Mesenchymal stem cell (in vitro differentiated cells and primary cell): ENCODE measurements at regions not wholly inside any gene's neighbourhood (a gene's known extent, or its start where the extent isn't known, plus 50 kb on each side); places are given as distances from the start of the nearest gene placed in this dataset.

Experiments used
- DNase-seq: peaks from one replicate; pipeline ENCODE4 v3.0.0-alpha.2; 2013
- H2AFZ ChIP-seq: one replicate; pipeline ENCODE4 v1.6.1; 2013; ENCODE audit warnings: low read depth, mild to moderate bottlenecking, control low read depth, inconsistent platforms, low read length, moderate library complexity
- H2AK5ac ChIP-seq: 2 replicates; pipeline ENCODE4 v1.6.1; 2013; ENCODE audit warnings: low read length, moderate library complexity, mild to moderate bottlenecking, inconsistent platforms; ENCODE audit not compliant: severe bottlenecking
- H2BK120ac ChIP-seq: one replicate; pipeline ENCODE4 v1.6.1; 2013; ENCODE audit warnings: low read depth, mild to moderate bottlenecking, inconsistent platforms, low read length, moderate library complexity
- H2BK12ac ChIP-seq, 2 experiments: one replicate each; pipeline ENCODE4 v1.6.1; 2013; ENCODE audit warnings: inconsistent platforms in 2 of 2, low read length in 2 of 2, mild to moderate bottlenecking in 2 of 2, moderate library complexity in 2 of 2, control low read depth in 1 of 2
- H2BK15ac ChIP-seq: one replicate; pipeline ENCODE4 v1.6.1; 2013; ENCODE audit warnings: mild to moderate bottlenecking, low read depth, inconsistent platforms; ENCODE audit not compliant: poor library complexity, severe bottlenecking
- H2BK5ac ChIP-seq: 2 replicates; pipeline ENCODE4 v1.6.1; 2013; ENCODE audit warnings: low read depth, mild to moderate bottlenecking, low read length, control low read depth, inconsistent platforms; ENCODE audit not compliant: poor library complexity, severe bottlenecking
- H3K14ac ChIP-seq, 2 experiments: one replicate each; pipeline ENCODE4 v1.6.1; 2013; ENCODE audit warnings: inconsistent platforms in 2 of 2, low read length in 2 of 2, control low read depth in 1 of 2, mild to moderate bottlenecking in 1 of 2, moderate library complexity in 1 of 2
- H3K18ac ChIP-seq, 2 experiments: one replicate each; pipeline ENCODE4 v1.6.1; 2013; ENCODE audit warnings: inconsistent platforms in 2 of 2, low read length in 2 of 2, control low read depth in 1 of 2, low read depth in 1 of 2, mild to moderate bottlenecking in 1 of 2
- H3K23ac ChIP-seq, 2 experiments: one replicate each; pipeline ENCODE4 v1.6.1; 2013; ENCODE audit warnings: inconsistent platforms in 2 of 2, low read length in 2 of 2, mild to moderate bottlenecking in 2 of 2, moderate library complexity in 2 of 2, control low read depth in 1 of 2
- H3K27ac ChIP-seq: 2 replicates; pipeline ENCODE4 v1.5.1; 2013; ENCODE audit warnings: mild to moderate bottlenecking, moderate library complexity, low read length, control low read depth, inconsistent platforms; ENCODE audit not compliant: poor library complexity, severe bottlenecking
- H3K27me3 ChIP-seq, 2 experiments: 2 replicates each; pipeline versions ENCODE4 v1.6.1 to v1.7.0; 2013; ENCODE audit warnings: low read length in 2 of 2, mild to moderate bottlenecking in 2 of 2, moderate library complexity in 2 of 2, control low read depth in 1 of 2, inconsistent platforms in 1 of 2; ENCODE audit not compliant: control insufficient read depth in 1 of 2, insufficient read depth in 1 of 2
- H3K36me3 ChIP-seq, 2 experiments: 2 replicates each; pipeline versions ENCODE4 v1.6.1 to v1.7.0; 2013; ENCODE audit warnings: low read length in 2 of 2, control low read depth in 1 of 2, inconsistent platforms in 1 of 2, low read depth in 1 of 2, mild to moderate bottlenecking in 1 of 2; ENCODE audit not compliant: insufficient read depth in 2 of 2, control insufficient read depth in 1 of 2
- H3K4ac ChIP-seq, 2 experiments: one replicate each; pipeline ENCODE4 v1.6.1; 2013; ENCODE audit warnings: inconsistent platforms in 2 of 2, low read length in 2 of 2, mild to moderate bottlenecking in 2 of 2, moderate library complexity in 2 of 2, control low read depth in 1 of 2, low read depth in 1 of 2
- H3K4me1 ChIP-seq: 2 replicates; pipeline ENCODE4 v1.6.1; 2013; ENCODE audit warnings: low read depth, low read length, control low read depth; ENCODE audit not compliant: control insufficient read depth, insufficient read depth
- H3K4me2 ChIP-seq: 2 replicates; pipeline ENCODE4 v1.6.1; 2013; ENCODE audit warnings: low read length, mild to moderate bottlenecking, inconsistent platforms; ENCODE audit not compliant: poor library complexity, severe bottlenecking
- H3K4me3 ChIP-seq, 2 experiments: 2 replicates each; pipeline versions ENCODE4 v1.5.1 to v1.7.0; 2013; ENCODE audit warnings: low read length in 2 of 2, mild to moderate bottlenecking in 2 of 2, control low read depth in 1 of 2, low read depth in 1 of 2; ENCODE audit not compliant: insufficient read depth in 1 of 2
- H3K79me1 ChIP-seq: replicated peaks from 2 replicates; pipeline ENCODE4 v1.6.1; 2013; ENCODE audit warnings: mild to moderate bottlenecking, control low read depth, low read length, inconsistent platforms; ENCODE audit not compliant: poor library complexity, severe bottlenecking
- H3K9ac ChIP-seq: 2 replicates; pipeline ENCODE4 v1.7.0; 2013; ENCODE audit warnings: mild to moderate bottlenecking, low read length, moderate library complexity
- H3K9me3 ChIP-seq: 2 replicates; pipeline ENCODE4 v1.7.0; 2013; ENCODE audit warnings: mild to moderate bottlenecking, low read length; ENCODE audit not compliant: control insufficient read depth
- H4K8ac ChIP-seq: one replicate; pipeline ENCODE4 v1.6.1; 2013; ENCODE audit warnings: inconsistent platforms, mild to moderate bottlenecking, low read length, moderate library complexity
- H4K91ac ChIP-seq: one replicate; pipeline ENCODE4 v1.6.1; 2013; ENCODE audit warnings: mild to moderate bottlenecking, low read length, inconsistent platforms
- whole genome bisulfite sequencing: methylation state at CpG from one replicate; pipeline ENCODE4 v1.1.7; 2013; ENCODE audit warnings: mixed read lengths; 5-methylcytosine and 5-hydroxymethylcytosine counted together

GRCh38 chr4:155120536-155120935 lies 87.9 kb upstream of the NPY2R start:
- Histone ChIP-seq H3K14ac (no peak overlapping the region), H3K36me3 (no peaks in the 10 kb centered on the region), H2AFZ (no peak overlapping the region), H3K4me3 (no peak overlapping the region), H3K79me1 (no peaks in the 10 kb centered on the region), H3K27me3 (no peaks in the 10 kb centered on the region), H3K23ac (no peak overlapping the region), H4K8ac (no peak overlapping the region), H3K9ac (no peak overlapping the region), H3K4ac (no peak overlapping the region), H2BK120ac (no peak overlapping the region), H3K27ac (no peak overlapping the region), H2AK5ac (no peak overlapping the region), H4K91ac (no peak overlapping the region), H3K4me2 (no peak overlapping the region), H3K4me1 (no peaks in the 10 kb centered on the region), H3K18ac (no peak overlapping the region), H2BK12ac (no peak overlapping the region), H2BK5ac (no peak overlapping the region), H2BK15ac (no peak overlapping the region), H3K9me3 (peaks cover 17% of the 10 kb centered on the region)
- no peak for DNase-seq
- WGBS = 60% methylated on average over 1 of the region's 1 CpG

GRCh38 chr4:155122382-155122781 lies 86.1 kb upstream of the NPY2R start:
- Histone ChIP-seq H2BK5ac (no peak overlapping the region), H2BK15ac (no peak overlapping the region), H2AK5ac (no peak overlapping the region), H2BK12ac (no peak overlapping the region), H3K36me3 (no peaks in the 10 kb centered on the region), H2AFZ (no peak overlapping the region), H3K4me3 (no peak overlapping the region), H3K79me1 (no peaks in the 10 kb centered on the region), H4K91ac (no peak overlapping the region), H3K27me3 (no peaks in the 10 kb centered on the region), H3K4ac (no peak overlapping the region), H3K18ac (no peak overlapping the region), H4K8ac (no peak overlapping the region), H2BK120ac (no peak overlapping the region), H3K9ac (no peak overlapping the region), H3K27ac (no peak overlapping the region), H3K4me2 (no peak overlapping the region), H3K14ac (no peak overlapping the region), H3K23ac (no peak overlapping the region), H3K4me1 (no peaks in the 10 kb centered on the region), H3K9me3 (peaks cover 17% of the 10 kb centered on the region)
- DNase-seq = no peak
- 83% methylated on average over 4 of the region's 5 CpGs for WGBS

GRCh38 chr4:155134136-155134535 lies 74.3 kb upstream of the NPY2R start:
- Histone ChIP-seq H2AK5ac (no peak overlapping the region), H2BK15ac (no peak overlapping the region), H3K36me3 (no peaks in the 10 kb centered on the region), H3K4me1 (no peaks in the 10 kb centered on the region), H3K18ac (no peak overlapping the region), H4K8ac (no peak overlapping the region), H3K9ac (no peak overlapping the region), H2AFZ (no peak overlapping the region), H3K79me1 (no peaks in the 10 kb centered on the region), H3K27me3 (no peaks in the 10 kb centered on the region), H4K91ac (no peak overlapping the region), H3K9me3 (peaks cover 6% of the 10 kb centered on the region), H3K23ac (no peak overlapping the region), H3K4me3 (no peak overlapping the region), H3K14ac (no peak overlapping the region), H3K27ac (no peak overlapping the region), H2BK120ac (no peak overlapping the region), H2BK12ac (no peak overlapping the region), H3K4ac (no peak overlapping the region), H2BK5ac (no peak overlapping the region), H3K4me2 (no peak overlapping the region)
- DNase-seq = no peak

GRCh38 chr4:155140889-155141288 lies 67.5 kb upstream of the NPY2R start:
- no peak overlapping the region for H3K27ac ChIP-seq
- H3K18ac ChIP-seq = no peak overlapping the region
- no peak overlapping the region for H3K23ac ChIP-seq
- no peak overlapping the region for H2BK15ac ChIP-seq
- H3K4me1 ChIP-seq = no peaks in the 10 kb centered on the region
- H3K4ac ChIP-seq = no peak overlapping the region
- DNase-seq = no peak
- WGBS = 75% methylated on average over 2 of the region's 5 CpGs
- no peak overlapping the region for H2AK5ac ChIP-seq
- no peak overlapping the region for H3K9ac ChIP-seq
- no peaks in the 10 kb centered on the region for H3K79me1 ChIP-seq
- no peak overlapping the region for H2BK5ac ChIP-seq
- H4K8ac ChIP-seq = no peak overlapping the region
- H3K4me2 ChIP-seq = no peak overlapping the region
- no peak overlapping the region for H3K4me3 ChIP-seq
- H4K91ac ChIP-seq = no peak overlapping the region
- H3K27me3 ChIP-seq = no peaks in the 10 kb centered on the region
- H2AFZ ChIP-seq = no peak overlapping the region
- no peak overlapping the region for H3K14ac ChIP-seq
- no peak overlapping the region for H2BK120ac ChIP-seq
- H3K36me3 ChIP-seq = no peaks in the 10 kb centered on the region
- no peaks in the 10 kb centered on the region for H3K9me3 ChIP-seq
- H2BK12ac ChIP-seq = no peak overlapping the region
